Suprapubic skin (tissue), 4 donors: ENCODE measurements at regions not wholly inside any gene's neighbourhood (a gene's known extent, or its start where the extent isn't known, plus 50 kb on each side); places are given as distances from the start of the nearest gene placed in this dataset.

Experiments used
- DNase-seq, 2 donors: peaks; one replicate each; pipeline ENCODE4 v3.0.0-alpha.2; 2019; ENCODE audit warnings: low spot score in 2 of 2
- H3K27ac ChIP-seq: fragments of 200-600 bp; sonication (generic); one replicate; pipeline ENCODE4 v1.5.1; 2019
- H3K27me3 ChIP-seq: fragments of 200-600 bp; sonication (generic); one replicate; pipeline ENCODE4 v1.5.1; 2019
- H3K36me3 ChIP-seq: fragments of 200-600 bp; sonication (generic); one replicate; pipeline ENCODE4 v1.5.1; 2019
- H3K4me1 ChIP-seq: fragments of 200-600 bp; sonication (generic); one replicate; pipeline ENCODE4 v1.5.1; 2019
- H3K4me3 ChIP-seq: fragments of 200-600 bp; sonication (generic); one replicate; pipeline ENCODE4 v1.5.1; 2019; ENCODE audit warnings: mild to moderate bottlenecking
- H3K9me3 ChIP-seq: fragments of 200-600 bp; sonication (generic); one replicate; pipeline ENCODE4 v1.5.1; 2019
- CTCF ChIP-seq, 2 donors: fragments of 200-600 bp in 1 of 2; fragments of 450-650 bp in 1 of 2; sonication (generic) in 1 of 2; IDR thresholded peaks; one replicate each; pipeline ENCODE4 v1.5.1; 2016 to 2019; ENCODE audit warnings: antibody characterized with exemption in 2 of 2, mild to moderate bottlenecking in 1 of 2, moderate library complexity in 1 of 2
- EP300 ChIP-seq: sonication (generic); formaldehyde crosslinking; IDR thresholded peaks from one replicate; pipeline ENCODE4 v1.6.1; 2017; ENCODE audit warnings: antibody characterized with exemption
- POLR2A ChIP-seq, 2 donors: fragments of 450-650 bp; IDR thresholded peaks; one replicate each; pipeline ENCODE4 v1.6.1; 2017; ENCODE audit warnings: antibody characterized with exemption in 2 of 2, mild to moderate bottlenecking in 2 of 2, moderate library complexity in 2 of 2
- POLR2AphosphoS5 ChIP-seq, 3 donors: sonication (generic); formaldehyde crosslinking; IDR thresholded peaks; one replicate each; pipeline ENCODE4 v1.6.1; 2017; ENCODE audit warnings: antibody characterized with exemption in 3 of 3
- WGBS: methylation state at CpG from one replicate; pipeline ENCODE4 v1.1.5; 2018; 5-methylcytosine and 5-hydroxymethylcytosine counted together

- no peaks in the 10 kb centered on the region for H3K9me3 ChIP-seq
- H3K27ac ChIP-seq, result no peak overlapping the region
- H3K4me1 ChIP-seq, result no peaks in the 10 kb centered on the region
- 95% methylated on average over 1 of the region's 1 CpG for WGBS
- no peaks in the 10 kb centered on the region for H3K27me3 ChIP-seq
- DNase-seq, result no peak
- TF ChIP-seq CTCF (IDR thresholded peaks at IDR 0.05) (no peak), POLR2AphosphoS5 (IDR thresholded peaks at IDR 0.05) (no peak), POLR2A (IDR thresholded peaks at IDR 0.05) (no peak), EP300 (no peak)
- H3K4me3 ChIP-seq, result no peak overlapping the region
- H3K36me3 ChIP-seq, result no peaks in the 10 kb centered on the region
Observed at GRCh38 chr7:46970476-46970875, 611.4 kb downstream of the TNS3 start.

- no peak for DNase-seq
- H3K4me3 ChIP-seq, result no peak overlapping the region
- no peaks in the 10 kb centered on the region for H3K27me3 ChIP-seq
- H3K27ac ChIP-seq, result no peak overlapping the region
- no peaks in the 10 kb centered on the region for H3K36me3 ChIP-seq
- 92% methylated on average over 5 of the region's 5 CpGs for WGBS
- no peaks in the 10 kb centered on the region for H3K9me3 ChIP-seq
- H3K4me1 ChIP-seq, result no peaks in the 10 kb centered on the region
- no peak for TF ChIP-seq CTCF (IDR thresholded peaks at IDR 0.05)
- TF ChIP-seq POLR2AphosphoS5 (IDR thresholded peaks at IDR 0.05), result no peak
- no peak for TF ChIP-seq POLR2A (IDR thresholded peaks at IDR 0.05)
- TF ChIP-seq EP300, result no peak
Observed at GRCh38 chr7:46970131-46970430, 611.8 kb downstream of the TNS3 start.

- 77% methylated on average over 12 of the region's 12 CpGs for WGBS
- Histone ChIP-seq H3K9me3 (no peaks in the 10 kb centered on the region), H3K27ac (no peak overlapping the region), H3K36me3 (no peaks in the 10 kb centered on the region), H3K4me1 (no peaks in the 10 kb centered on the region), H3K27me3 (no peaks in the 10 kb centered on the region), H3K4me3 (no peak overlapping the region)
- TF ChIP-seq CTCF (IDR thresholded peaks at IDR 0.05), result no peak
- TF ChIP-seq EP300, result no peak
- no peak for TF ChIP-seq POLR2A (IDR thresholded peaks at IDR 0.05)
- TF ChIP-seq POLR2AphosphoS5 (IDR thresholded peaks at IDR 0.05), result no peak
- no peak for DNase-seq
Observed at GRCh38 chr7:46969303-46970130, 612.4 kb downstream of the TNS3 start.

- H3K4me3 ChIP-seq, result no peak overlapping the region
- 90% methylated on average over 1 of the region's 1 CpG for WGBS
- H3K4me1 ChIP-seq, result no peaks in the 10 kb centered on the region
- H3K36me3 ChIP-seq, result no peaks in the 10 kb centered on the region
- H3K9me3 ChIP-seq, result no peaks in the 10 kb centered on the region
- no peak overlapping the region for H3K27ac ChIP-seq
- H3K27me3 ChIP-seq, result no peaks in the 10 kb centered on the region
- DNase-seq, result no peak
- TF ChIP-seq CTCF (IDR thresholded peaks at IDR 0.05) (no peak), POLR2A (IDR thresholded peaks at IDR 0.05) (no peak), POLR2AphosphoS5 (IDR thresholded peaks at IDR 0.05) (no peak), EP300 (no peak)
Observed at GRCh38 chr7:46968003-46968402, 613.9 kb downstream of the TNS3 start.

GRCh38 chr7:46963719-46964118 is 618.2 kb downstream of the TNS3 start:
- no peaks in the 10 kb centered on the region for H3K36me3 ChIP-seq
- H3K4me3 ChIP-seq, result no peak overlapping the region
- no peak for DNase-seq
- no peak overlapping the region for H3K27ac ChIP-seq
- H3K4me1 ChIP-seq, result no peaks in the 10 kb centered on the region
- H3K9me3 ChIP-seq, result no peaks in the 10 kb centered on the region
- H3K27me3 ChIP-seq, result no peaks in the 10 kb centered on the region
- TF ChIP-seq POLR2AphosphoS5 (IDR thresholded peaks at IDR 0.05), result no peak

- WGBS, result 65% methylated on average over 3 of the region's 3 CpGs
- no peak for DNase-seq
- TF ChIP-seq CTCF (IDR thresholded peaks at IDR 0.05), result no peak
- no peak for TF ChIP-seq EP300
- TF ChIP-seq POLR2A (IDR thresholded peaks at IDR 0.05), result no peak
- no peak for TF ChIP-seq POLR2AphosphoS5 (IDR thresholded peaks at IDR 0.05)
Observed at GRCh38 chr7:46960970-46961369, 620.9 kb downstream of the TNS3 start.

More at GRCh38 chr7:46960970-46961369, 620.9 kb downstream of the TNS3 start:
- Histone ChIP-seq H3K4me3 (no peak overlapping the region), H3K4me1 (no peaks in the 10 kb centered on the region), H3K9me3 (no peaks in the 10 kb centered on the region), H3K36me3 (no peaks in the 10 kb centered on the region), H3K27me3 (no peaks in the 10 kb centered on the region), H3K27ac (no peak overlapping the region)
